Body of pancreas (tissue), 4 donors: ENCODE measurements at regions not wholly inside any gene's neighbourhood (a gene's known extent, or its start where the extent isn't known, plus 50 kb on each side); places are given as distances from the start of the nearest gene placed in this dataset.

ENCODE experiments used
- ATAC-seq: fragments of 150-250 bp; one replicate; pipeline ENCODE4 v1.9.1; 2016
- DNase-seq, 4 donors: peaks; one replicate each; pipeline ENCODE4 v3.0.0-alpha.2; 2019
- H3K27ac ChIP-seq, 4 donors: fragments of 200-600 bp; sonication (generic); 1 replicate in 3 of 4; 2 replicates in 1 of 4; pipeline versions ENCODE4 v1.5.1 to v1.6.1; 2016 to 2019; ENCODE audit warnings: mild to moderate bottlenecking in 1 of 4, mixed read lengths in 1 of 4, moderate library complexity in 1 of 4
- H3K27me3 ChIP-seq, 2 donors: fragments of 200-600 bp; sonication (generic); one replicate each; pipeline ENCODE4 v1.6.0; 2016; ENCODE audit warnings: mild to moderate bottlenecking in 1 of 2
- H3K36me3 ChIP-seq, 2 donors: fragments of 200-600 bp; sonication (generic); replicated peaks in 1 of 2; 2 replicates each; pipeline ENCODE4 v1.5.1; 2016; ENCODE audit warnings: low read depth in 2 of 2; ENCODE audit not compliant: insufficient read depth in 1 of 2
- H3K4me1 ChIP-seq: fragments of 200-600 bp; sonication (generic); one replicate; pipeline ENCODE4 v1.6.0; 2016
- H3K4me3 ChIP-seq, 2 donors: fragments of 200-600 bp; sonication (generic); 1 replicate in 1 of 2; 2 replicates in 1 of 2; pipeline ENCODE4 v1.5.1; 2016 to 2019
- H3K9me3 ChIP-seq, 3 donors: fragments of 200-600 bp; sonication (generic); 1 replicate in 2 of 3; 2 replicates in 1 of 3; pipeline ENCODE4 v1.5.1; 2016
- POLR2A ChIP-seq, 3 donors: fragments of 450-650 bp; IDR thresholded peaks; one replicate each; pipeline ENCODE4 v1.6.1; 2016; ENCODE audit warnings: antibody characterized with exemption in 3 of 3, mild to moderate bottlenecking in 2 of 3
- WGBS, 2 donors: methylation state at CpG; one replicate each; pipeline ENCODE4 v1.1.5; 2017; 5-methylcytosine and 5-hydroxymethylcytosine counted together
- intact Hi-C: fragments of 100-400 bp; cut with DNase I; formaldehyde crosslinking; loops from one replicate; pipeline ENCODE4 v1.15.1; 2023
- TF ChIP-seq, protein P1 (sequence below), 7 experiments: fragments of 450-650 bp in 4 of 7; fragments of 200-600 bp in 3 of 7; sonication (generic) in 3 of 7; IDR thresholded peaks; one replicate each; pipeline ENCODE4 v1.5.1; 2016 to 2019; ENCODE audit warnings: antibody characterized with exemption in 7 of 7

DNA sequence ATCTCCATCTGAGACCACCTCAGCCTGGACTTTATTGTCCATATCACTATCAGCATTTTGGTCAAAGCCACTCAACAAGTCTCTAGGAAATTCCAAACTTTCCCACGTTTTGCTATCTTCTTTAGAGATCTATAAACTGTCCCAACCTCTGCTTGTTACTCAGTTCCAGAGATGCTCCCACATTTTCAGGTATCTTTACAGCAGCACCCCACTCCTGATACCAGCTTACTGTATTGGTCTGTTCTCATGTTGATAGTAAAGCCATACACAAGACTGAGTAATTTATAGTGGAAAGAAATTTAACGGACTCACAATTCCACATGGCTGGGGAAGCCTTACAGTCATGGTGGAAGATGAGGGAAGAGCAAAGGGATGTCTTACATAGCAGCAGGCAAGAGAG lies 465.4 kb upstream of the PBX1 start:
- H3K4me1 ChIP-seq = no peaks in the 10 kb centered on the region
- no peak for DNase-seq
- no peak overlapping the region for H3K27ac ChIP-seq
- WGBS, 2 donors = 69 to 79% methylated on average over 2 of the region's 2 CpGs
- no peaks in the 10 kb centered on the region for H3K27me3 ChIP-seq
- intact Hi-C loops = no loop called here
- H3K36me3 ChIP-seq = no peaks in the 10 kb centered on the region
- peaks cover 0 to 10% (median 0%) of the 10 kb centered on the region in 3 donors for H3K9me3 ChIP-seq
- H3K4me3 ChIP-seq = no peak overlapping the region
- no peak for TF ChIP-seq POLR2A (IDR thresholded peaks at IDR 0.05)
- TF ChIP-seq, protein P1, sequence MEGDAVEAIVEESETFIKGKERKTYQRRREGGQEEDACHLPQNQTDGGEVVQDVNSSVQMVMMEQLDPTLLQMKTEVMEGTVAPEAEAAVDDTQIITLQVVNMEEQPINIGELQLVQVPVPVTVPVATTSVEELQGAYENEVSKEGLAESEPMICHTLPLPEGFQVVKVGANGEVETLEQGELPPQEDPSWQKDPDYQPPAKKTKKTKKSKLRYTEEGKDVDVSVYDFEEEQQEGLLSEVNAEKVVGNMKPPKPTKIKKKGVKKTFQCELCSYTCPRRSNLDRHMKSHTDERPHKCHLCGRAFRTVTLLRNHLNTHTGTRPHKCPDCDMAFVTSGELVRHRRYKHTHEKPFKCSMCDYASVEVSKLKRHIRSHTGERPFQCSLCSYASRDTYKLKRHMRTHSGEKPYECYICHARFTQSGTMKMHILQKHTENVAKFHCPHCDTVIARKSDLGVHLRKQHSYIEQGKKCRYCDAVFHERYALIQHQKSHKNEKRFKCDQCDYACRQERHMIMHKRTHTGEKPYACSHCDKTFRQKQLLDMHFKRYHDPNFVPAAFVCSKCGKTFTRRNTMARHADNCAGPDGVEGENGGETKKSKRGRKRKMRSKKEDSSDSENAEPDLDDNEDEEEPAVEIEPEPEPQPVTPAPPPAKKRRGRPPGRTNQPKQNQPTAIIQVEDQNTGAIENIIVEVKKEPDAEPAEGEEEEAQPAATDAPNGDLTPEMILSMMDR (IDR thresholded peaks at IDR 0.05) = no peak
- ATAC-seq = no peak

DNA sequence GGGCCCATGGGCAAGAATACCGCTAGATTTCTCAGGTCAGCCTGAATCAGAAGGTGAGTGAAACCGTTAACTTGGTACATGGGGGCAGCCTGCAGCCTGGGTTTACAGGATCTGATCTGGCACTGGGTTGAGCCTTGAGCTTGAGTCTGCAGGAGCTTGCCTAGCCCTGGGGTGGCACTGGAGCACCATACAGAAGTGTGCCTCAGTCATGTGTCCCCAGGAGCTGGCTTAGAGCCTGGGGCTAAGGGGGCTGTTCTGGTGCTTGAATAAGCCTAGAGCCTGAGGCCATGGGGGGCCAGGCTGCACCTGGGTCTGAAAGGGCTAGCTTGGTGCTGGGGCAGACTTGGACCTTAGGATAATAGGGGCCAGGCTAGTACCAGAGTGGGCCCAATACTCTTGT lies 457.2 kb upstream of the PBX1 start:
- Histone ChIP-seq H3K4me1 (no peaks in the 10 kb centered on the region), H3K9me3 (no peaks in the 10 kb centered on the region), H3K36me3 (no peaks in the 10 kb centered on the region), H3K4me3 (no peak overlapping the region), H3K27ac (no peak overlapping the region), H3K27me3 (no peaks in the 10 kb centered on the region)
- no peak for TF ChIP-seq POLR2A (IDR thresholded peaks at IDR 0.05)
- TF ChIP-seq, protein P1 (IDR thresholded peaks at IDR 0.05) = no peak
- DNase-seq (no peak), ATAC-seq (no peak)
- intact Hi-C loops = no loop called here
- WGBS, 2 donors = 81 to 89% methylated on average over 2 of the region's 2 CpGs

- Histone ChIP-seq H3K4me3 (no peak overlapping the region), H3K27ac (no peak overlapping the region), H3K27me3 (no peaks in the 10 kb centered on the region), H3K4me1 (no peaks in the 10 kb centered on the region), H3K36me3 (no peaks in the 10 kb centered on the region), H3K9me3 (no peaks in the 10 kb centered on the region)
- ATAC-seq = no peak
- no peak for TF ChIP-seq POLR2A (IDR thresholded peaks at IDR 0.05)
- TF ChIP-seq, protein P1 (IDR thresholded peaks at IDR 0.05) = no peak
- WGBS, 2 donors = 43 to 71% methylated on average over 1 of the region's 1 CpG
- DNase-seq = no peak
- intact Hi-C loops = no loop called here
Measured at GRCh38 chr1:164131949-164132348, 427.0 kb upstream of the PBX1 start.

GRCh38 chr1:164137273-164137925 lies 421.6 kb upstream of the PBX1 start:
- H3K4me1 ChIP-seq = no peaks in the 10 kb centered on the region
- no peak overlapping the region for H3K4me3 ChIP-seq
- intact Hi-C loops = no loop called here
- no peaks in the 10 kb centered on the region for H3K9me3 ChIP-seq
- 79 to 82% methylated on average over 3 of the region's 3 CpGs for WGBS, 2 donors
- TF ChIP-seq, protein P1 (IDR thresholded peaks at IDR 0.05) = no peak
- TF ChIP-seq POLR2A (IDR thresholded peaks at IDR 0.05) = no peak
- DNase-seq (no peak), ATAC-seq (no peak)
- no peaks in the 10 kb centered on the region for H3K27me3 ChIP-seq
- H3K36me3 ChIP-seq = no peaks in the 10 kb centered on the region
- no peak overlapping the region for H3K27ac ChIP-seq

GRCh38 chr1:164141797-164142196 lies 417.2 kb upstream of the PBX1 start:
- 42 to 51% methylated on average over 8 of the region's 8 CpGs for WGBS, 2 donors
- TF ChIP-seq, protein P1 (IDR thresholded peaks at IDR 0.05) = no peak
- TF ChIP-seq POLR2A (IDR thresholded peaks at IDR 0.05) = no peak
- Histone ChIP-seq H3K9me3 (no peaks in the 10 kb centered on the region), H3K4me1 (no peaks in the 10 kb centered on the region), H3K27me3 (no peaks in the 10 kb centered on the region), H3K36me3 (no peaks in the 10 kb centered on the region), H3K4me3 (no peak overlapping the region), H3K27ac (no peak overlapping the region)
- ATAC-seq (no peak), DNase-seq (no peak)
- intact Hi-C loops = no loop called here
